Spleen (tissue), 3 donors: ENCODE measurements at regions not wholly inside any gene's neighbourhood (a gene's known extent, or its start where the extent isn't known, plus 50 kb on each side); places are given as distances from the start of the nearest gene placed in this dataset.

ENCODE experiments used
- POLR2A ChIP-seq, 3 donors: fragments of 450-650 bp; IDR thresholded peaks; one replicate each; pipeline ENCODE4 v1.5.1; 2017; ENCODE audit warnings: antibody characterized with exemption in 3 of 3, mild to moderate bottlenecking in 1 of 3
- POLR2AphosphoS5 ChIP-seq, 3 donors: sonication (generic); formaldehyde crosslinking; IDR thresholded peaks; one replicate each; pipeline ENCODE4 v1.5.1; 2017; ENCODE audit warnings: antibody characterized with exemption in 3 of 3

DNA sequence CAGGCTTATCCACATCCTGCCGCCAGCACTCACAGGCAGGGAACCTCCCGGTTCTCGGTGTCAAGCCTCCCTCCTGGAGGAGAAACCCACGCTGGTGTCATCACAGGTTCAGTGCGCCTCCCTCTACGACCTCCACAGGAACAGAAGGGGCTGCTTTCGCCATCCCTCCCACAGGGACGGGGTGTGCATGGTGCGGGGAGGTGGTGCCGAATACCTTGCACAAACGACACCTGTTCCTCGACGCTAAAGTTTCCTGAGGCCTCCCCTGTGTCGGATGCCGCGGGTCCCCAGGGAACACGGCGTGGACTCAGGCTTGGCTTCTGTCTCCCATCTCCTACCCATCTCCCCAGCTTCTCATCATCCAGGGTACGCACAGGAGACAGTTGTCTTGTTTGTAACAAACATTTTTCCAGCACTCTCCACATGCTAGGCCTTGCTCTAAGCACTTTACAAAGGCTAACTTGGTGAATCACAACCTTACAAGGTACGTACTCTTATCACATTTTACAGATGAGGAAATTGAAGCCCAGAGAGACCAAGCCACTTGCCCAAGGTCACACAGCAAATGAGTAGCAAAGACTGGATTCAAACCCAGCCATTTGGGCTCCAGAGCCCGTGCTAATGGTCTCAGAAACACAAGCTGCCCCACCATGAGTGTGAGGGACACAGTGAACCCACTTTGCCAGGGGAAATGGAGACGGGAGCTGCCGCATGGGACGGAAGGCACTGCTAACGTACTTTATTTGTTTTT is 271.6 kb downstream of the C16orf95 start:
- TF ChIP-seq POLR2A (IDR thresholded peaks at IDR 0.05) (no peak), POLR2AphosphoS5 (IDR thresholded peaks at IDR 0.05) (no peak)
